Activated CD8-positive, alpha-beta memory T cell treated with anti-CD3 and anti-CD28 coated beads, Interleukin-2, amount 10 ng/mL, durations not matched to agents 7 days and 5 days (primary cell): ENCODE measurements at regions not wholly inside any gene's neighbourhood (a gene's known extent, or its start where the extent isn't known, plus 50 kb on each side); places are given as distances from the start of the nearest gene placed in this dataset.
"Not testable (repeated sequence)": the region's sequence is repeated elsewhere in the genome, so short reads cannot be mapped to it uniquely, and the experiment has no call there.

Experiments used
- ATAC-seq: fragments of 150-1000 bp; cut with Tn5 transposase; one replicate; pipeline ENCODE4 v1.10.0; 2021; ENCODE audit warnings: moderate library complexity
- CTCF ChIA-PET: fragments of 350-600 bp; sonication (Branson Sonifier 250); formaldehyde crosslinking; loops from one replicate; lab custom pipeline; 2021; ENCODE audit warnings: antibody characterized with exemption; lab: Charles Lee
- DNase-seq: peaks from one replicate; pipeline ENCODE4 v3.0.0-alpha.2; 2020
- H3K27ac Mint-ChIP-seq: one replicate; pipeline ENCODE4 v1.8.0; 2021; ENCODE audit warnings: mild to moderate bottlenecking, mixed read lengths
- H3K27me3 Mint-ChIP-seq: one replicate; pipeline ENCODE4 v1.8.0; 2021; ENCODE audit warnings: mixed read lengths
- H3K36me3 Mint-ChIP-seq: one replicate; pipeline ENCODE4 v1.8.0; 2021; ENCODE audit warnings: mild to moderate bottlenecking, mixed read lengths
- H3K4me1 Mint-ChIP-seq: one replicate; pipeline ENCODE4 v1.8.0; 2021; ENCODE audit warnings: mixed read lengths
- H3K4me3 Mint-ChIP-seq: one replicate; pipeline ENCODE4 v1.8.0; 2021; ENCODE audit warnings: mild to moderate bottlenecking, moderate library complexity, mixed read lengths
- H3K9me3 Mint-ChIP-seq: one replicate; pipeline ENCODE4 v1.8.0; 2022; ENCODE audit warnings: low read depth, mixed read lengths

DNA sequence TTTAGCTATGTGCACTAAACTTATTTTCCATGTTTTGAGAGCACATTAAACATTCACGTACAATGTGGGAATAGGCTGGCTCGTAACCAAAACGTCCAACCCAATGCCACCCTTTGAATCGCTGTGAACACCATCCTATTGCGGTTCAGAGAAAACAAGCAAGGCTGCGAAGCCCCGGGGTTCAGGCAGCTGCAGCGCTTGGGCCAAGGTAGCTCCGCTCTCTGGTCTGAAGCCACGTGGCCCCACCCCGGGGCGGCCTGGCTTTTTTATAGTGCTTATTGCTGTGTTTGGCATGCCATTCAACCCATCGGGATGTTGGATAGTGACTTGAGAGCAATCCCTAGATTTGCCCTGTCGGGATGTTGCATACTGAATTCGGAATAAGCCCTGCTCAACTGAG is 76.7 kb upstream of the AGAP9 start:
- H3K4me1 Mint-ChIP-seq, H3K27me3 Mint-ChIP-seq, CTCF ChIA-PET, DNase-seq, H3K9me3 Mint-ChIP-seq, H3K27ac Mint-ChIP-seq, H3K4me3 Mint-ChIP-seq, H3K36me3 Mint-ChIP-seq, ATAC-seq: not testable (repeated sequence)

GRCh38 chr10:47599657-47600056 is 76.2 kb upstream of the AGAP9 start:
- H3K36me3 Mint-ChIP-seq, ATAC-seq, H3K4me3 Mint-ChIP-seq, H3K4me1 Mint-ChIP-seq, H3K9me3 Mint-ChIP-seq, DNase-seq, CTCF ChIA-PET, H3K27ac Mint-ChIP-seq: not testable (repeated sequence)
- peaks cover 13% of the 10 kb centered on the region for H3K27me3 Mint-ChIP-seq

- H3K9me3 Mint-ChIP-seq, H3K4me3 Mint-ChIP-seq, H3K27ac Mint-ChIP-seq, H3K36me3 Mint-ChIP-seq, H3K4me1 Mint-ChIP-seq, CTCF ChIA-PET, ATAC-seq, DNase-seq: not testable (repeated sequence)
- peaks cover 24% of the 10 kb centered on the region for H3K27me3 Mint-ChIP-seq
Observed at GRCh38 chr10:47593805-47594204, 70.4 kb upstream of the AGAP9 start.

DNA sequence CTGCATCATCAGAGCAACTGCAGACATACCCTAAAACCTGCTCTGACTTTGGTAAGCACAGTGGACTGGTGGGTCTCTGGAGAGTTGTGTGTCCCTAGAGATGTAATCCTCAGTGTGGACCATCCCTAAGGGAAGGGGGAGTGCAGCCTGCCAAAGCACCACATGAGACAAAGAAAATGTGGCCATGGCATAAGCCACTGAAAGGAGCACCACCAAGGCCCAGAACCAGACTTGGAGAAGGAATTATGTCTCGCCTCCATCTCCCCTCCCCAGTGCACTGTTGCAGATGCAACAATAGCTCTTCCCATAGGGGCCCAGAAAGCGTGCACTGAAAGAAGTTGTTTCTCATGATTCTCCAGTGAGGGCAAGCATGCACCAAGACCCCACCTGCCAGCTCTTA is 69.7 kb upstream of the AGAP9 start:
- H3K4me3 Mint-ChIP-seq, H3K4me1 Mint-ChIP-seq, H3K36me3 Mint-ChIP-seq, H3K9me3 Mint-ChIP-seq, CTCF ChIA-PET, H3K27ac Mint-ChIP-seq, DNase-seq, ATAC-seq: not testable (repeated sequence)
- H3K27me3 Mint-ChIP-seq = peaks cover 24% of the 10 kb centered on the region

DNA sequence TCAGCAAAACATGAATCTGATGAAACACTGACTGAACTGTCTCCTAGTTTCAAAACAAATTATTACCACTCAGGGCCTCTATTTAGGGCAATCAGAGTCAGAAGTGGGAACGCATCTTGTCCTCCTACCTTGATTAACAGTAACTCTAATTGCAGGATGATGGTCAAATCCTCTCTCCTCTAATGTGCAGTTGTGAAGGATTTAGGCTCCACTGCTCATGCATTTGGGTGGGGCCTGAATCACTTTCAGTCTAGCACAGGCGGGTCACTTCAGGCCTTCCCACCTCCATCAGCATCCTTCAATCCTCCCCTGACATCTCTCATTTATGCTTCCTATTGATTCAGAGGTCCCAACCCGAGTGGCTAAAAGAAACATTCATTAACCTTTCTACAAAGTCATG is 67.5 kb upstream of the AGAP9 start:
- ATAC-seq, H3K9me3 Mint-ChIP-seq, H3K4me3 Mint-ChIP-seq, CTCF ChIA-PET, H3K4me1 Mint-ChIP-seq, H3K27ac Mint-ChIP-seq, DNase-seq, H3K36me3 Mint-ChIP-seq: not testable (repeated sequence)
- H3K27me3 Mint-ChIP-seq = peaks cover 19% of the 10 kb centered on the region

DNA sequence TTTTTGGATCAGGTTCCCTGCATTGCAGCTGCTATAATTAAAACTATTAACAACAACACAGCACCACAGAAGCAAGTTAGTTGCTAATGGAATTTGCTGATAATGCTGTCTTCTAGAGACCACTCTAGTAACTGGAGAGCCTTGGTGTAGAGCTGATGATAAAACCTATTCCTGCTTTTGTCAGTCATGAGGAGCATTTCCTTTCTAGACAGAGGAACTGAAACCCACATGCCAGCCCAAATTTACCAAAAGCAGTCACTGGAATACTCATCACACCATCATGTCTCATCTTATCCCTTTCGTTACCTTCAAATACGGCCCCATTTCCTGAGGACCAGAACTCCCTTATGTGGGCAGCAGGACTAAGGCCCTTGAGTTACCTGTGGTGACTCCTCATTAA is 67.1 kb upstream of the AGAP9 start:
- H3K36me3 Mint-ChIP-seq, H3K9me3 Mint-ChIP-seq, H3K4me3 Mint-ChIP-seq, H3K4me1 Mint-ChIP-seq, H3K27ac Mint-ChIP-seq, DNase-seq, ATAC-seq, CTCF ChIA-PET: not testable (repeated sequence)
- peaks cover 19% of the 10 kb centered on the region for H3K27me3 Mint-ChIP-seq

DNA sequence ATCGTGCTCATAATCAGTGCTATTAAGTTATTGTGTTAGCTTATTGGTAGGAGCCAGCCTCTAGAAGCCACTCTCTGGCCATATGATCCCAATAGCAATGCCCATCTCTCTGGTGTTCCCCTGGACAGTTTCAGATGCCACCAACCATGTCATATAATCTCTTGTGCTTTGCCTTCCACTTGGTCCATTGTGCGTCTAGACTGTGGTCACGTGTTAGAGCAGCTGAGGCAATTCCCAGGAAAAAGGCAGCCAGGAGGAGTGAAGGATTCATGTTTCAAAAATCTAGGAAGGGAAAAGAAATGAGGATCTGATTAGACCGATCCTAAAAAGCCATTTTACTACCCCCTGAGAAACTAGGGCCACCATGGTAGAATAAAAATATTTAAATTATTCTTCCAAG is 58.6 kb upstream of the AGAP9 start:
- DNase-seq, H3K9me3 Mint-ChIP-seq, CTCF ChIA-PET, H3K4me3 Mint-ChIP-seq, H3K27ac Mint-ChIP-seq, H3K36me3 Mint-ChIP-seq, ATAC-seq, H3K27me3 Mint-ChIP-seq, H3K4me1 Mint-ChIP-seq: not testable (repeated sequence)

GRCh38 chr10:47580063-47580462 is 56.6 kb upstream of the AGAP9 start:
- H3K4me3 Mint-ChIP-seq, H3K9me3 Mint-ChIP-seq, ATAC-seq, CTCF ChIA-PET, H3K27me3 Mint-ChIP-seq, H3K4me1 Mint-ChIP-seq, H3K27ac Mint-ChIP-seq, DNase-seq, H3K36me3 Mint-ChIP-seq: not testable (repeated sequence)

GRCh38 chr10:47578547-47578946 is 55.1 kb upstream of the AGAP9 start:
- H3K27ac Mint-ChIP-seq, H3K4me1 Mint-ChIP-seq, DNase-seq, H3K4me3 Mint-ChIP-seq, CTCF ChIA-PET, ATAC-seq, H3K27me3 Mint-ChIP-seq, H3K36me3 Mint-ChIP-seq, H3K9me3 Mint-ChIP-seq: not testable (repeated sequence)
